ENCODE measurements at regions not wholly inside any gene's neighbourhood (a gene's known extent, or its start where the extent isn't known, plus 50 kb on each side); places are given as distances from the start of the nearest gene placed in this dataset.

GRCh38 chr2:37827911-37828511, 97.1 kb upstream of the RMDN2 start:
- peaks cover 42% of the 10 kb centered on the region for H3K4me1 Mint-ChIP-seq
- WGBS, 2 experiments (ENCODE audit: insufficient coverage in 1 of 2, insufficient read length in 1 of 2), result 85 to 91% methylated on average over 6 of the region's 6 CpGs
- Histone ChIP-seq H3K36me3 (ENCODE audit: control insufficient read depth, insufficient read depth, low read length) (no peaks in the 10 kb centered on the region), H3K27ac (ENCODE audit: low read depth, low read length) (no peak overlapping the region), H3K9ac (ENCODE audit: extremely low read depth, low read length, poor library complexity, severe bottlenecking) (no peak overlapping the region), H3K27me3 (ENCODE audit: control insufficient read depth, insufficient read depth, low read length, poor library complexity, severe bottlenecking) (no peaks in the 10 kb centered on the region), H3K4me1 (ENCODE audit: control insufficient read depth, insufficient read depth, low read length) (peaks cover 34% of the 10 kb centered on the region), H3K4me3 (ENCODE audit: low read length) (no peak overlapping the region), H3K9me3 (ENCODE audit: control insufficient read depth, low read length) (no peaks in the 10 kb centered on the region)
- no peak for TF ChIP-seq CTCF (conservative IDR thresholded peaks at IDR 0.05)
- peaks cover 12% of the 10 kb centered on the region for H3K27me3 Mint-ChIP-seq (ENCODE audit: insufficient read depth)
- H3K27ac Mint-ChIP-seq, result no peak overlapping the region
- no peaks in the 10 kb centered on the region for H3K36me3 Mint-ChIP-seq (ENCODE audit: low read depth)
- H3K4me3 Mint-ChIP-seq, result no peak overlapping the region
- DNase-seq, result no peak
- no peaks in the 10 kb centered on the region for H3K9me3 Mint-ChIP-seq

GRCh38 chr2:37829202-37829601, 95.9 kb upstream of the RMDN2 start:
- Histone ChIP-seq H3K36me3 (ENCODE audit: control insufficient read depth, insufficient read depth, low read length) (no peaks in the 10 kb centered on the region), H3K27ac (ENCODE audit: low read depth, low read length) (no peak overlapping the region), H3K9ac (ENCODE audit: extremely low read depth, low read length, poor library complexity, severe bottlenecking) (no peak overlapping the region), H3K9me3 (ENCODE audit: control insufficient read depth, low read length) (no peaks in the 10 kb centered on the region), H3K27me3 (ENCODE audit: control insufficient read depth, insufficient read depth, low read length, poor library complexity, severe bottlenecking) (no peaks in the 10 kb centered on the region), H3K4me3 (ENCODE audit: low read length) (no peak overlapping the region), H3K4me1 (ENCODE audit: control insufficient read depth, insufficient read depth, low read length) (peaks cover 34% of the 10 kb centered on the region)
- Mint-ChIP-seq H3K4me1 (peaks cover 42% of the 10 kb centered on the region), H3K27ac (no peak overlapping the region), H3K9me3 (no peaks in the 10 kb centered on the region), H3K27me3 (ENCODE audit: insufficient read depth) (peaks cover 12% of the 10 kb centered on the region), H3K4me3 (no peak overlapping the region), H3K36me3 (ENCODE audit: low read depth) (no peaks in the 10 kb centered on the region)
- no peak for TF ChIP-seq CTCF (conservative IDR thresholded peaks at IDR 0.05)
- WGBS, 2 experiments (ENCODE audit: insufficient coverage in 1 of 2, insufficient read length in 1 of 2), result 52% methylated on average over 3 of the region's 3 CpGs; no CpG with 5 or more reads in 1 of the 2 experiments
- DNase-seq, result no peak

- H3K27ac ChIP-seq (ENCODE audit: low read depth, low read length), result no peak overlapping the region
- peaks cover 33% of the 10 kb centered on the region for H3K4me1 ChIP-seq (ENCODE audit: control insufficient read depth, insufficient read depth, low read length)
- Mint-ChIP-seq H3K36me3 (ENCODE audit: low read depth) (no peaks in the 10 kb centered on the region), H3K27ac (no peak overlapping the region), H3K4me1 (peaks cover 41% of the 10 kb centered on the region), H3K9me3 (no peaks in the 10 kb centered on the region), H3K27me3 (ENCODE audit: insufficient read depth) (peaks cover 12% of the 10 kb centered on the region), H3K4me3 (no peak overlapping the region)
- H3K9ac ChIP-seq (ENCODE audit: extremely low read depth, low read length, poor library complexity, severe bottlenecking), result no peak overlapping the region
- H3K9me3 ChIP-seq (ENCODE audit: control insufficient read depth, low read length), result no peaks in the 10 kb centered on the region
- no peaks in the 10 kb centered on the region for H3K27me3 ChIP-seq (ENCODE audit: control insufficient read depth, insufficient read depth, low read length, poor library complexity, severe bottlenecking)
- no peak for TF ChIP-seq CTCF (conservative IDR thresholded peaks at IDR 0.05)
- no peak overlapping the region for H3K4me3 ChIP-seq (ENCODE audit: low read length)
- no peak for DNase-seq
- 37 to 42% methylated on average over 6 of the region's 6 CpGs for WGBS, 2 experiments (ENCODE audit: insufficient coverage in 1 of 2, insufficient read length in 1 of 2)
- H3K36me3 ChIP-seq (ENCODE audit: control insufficient read depth, insufficient read depth, low read length), result no peaks in the 10 kb centered on the region
These were observed 95.3 kb upstream of the RMDN2 start for GRCh38 chr2:37829616-37830395.

Data from endodermal cell (in vitro differentiated cells).